ENCODE measurements at regions not wholly inside any gene's neighbourhood (a gene's known extent, or its start where the extent isn't known, plus 50 kb on each side); places are given as distances from the start of the nearest gene placed in this dataset.

- Mint-ChIP-seq H3K4me1 (no peaks in the 10 kb centered on the region), H3K9me3 (no peaks in the 10 kb centered on the region), H3K27ac (no peak overlapping the region), H3K27me3 (ENCODE audit: insufficient read depth) (no peaks in the 10 kb centered on the region), H3K36me3 (ENCODE audit: low read depth) (no peaks in the 10 kb centered on the region), H3K4me3 (no peak overlapping the region)
- DNase-seq, result no peak
- Histone ChIP-seq H3K27me3 (ENCODE audit: control insufficient read depth, insufficient read depth, low read length, poor library complexity, severe bottlenecking) (no peaks in the 10 kb centered on the region), H3K4me1 (ENCODE audit: control insufficient read depth, insufficient read depth, low read length) (no peaks in the 10 kb centered on the region), H3K36me3 (ENCODE audit: control insufficient read depth, insufficient read depth, low read length) (no peaks in the 10 kb centered on the region), H3K9ac (ENCODE audit: extremely low read depth, low read length, poor library complexity, severe bottlenecking) (no peak overlapping the region), H3K27ac (ENCODE audit: low read depth, low read length) (no peak overlapping the region), H3K9me3 (ENCODE audit: control insufficient read depth, low read length) (peaks cover 3% of the 10 kb centered on the region), H3K4me3 (ENCODE audit: low read length) (no peak overlapping the region)
- TF ChIP-seq CTCF (conservative IDR thresholded peaks at IDR 0.05), result no peak
- 94% methylated on average over 1 of the region's 1 CpG; no CpG with 5 or more reads in 1 of the 2 experiments for WGBS, 2 experiments (ENCODE audit: insufficient coverage in 1 of 2, insufficient read length in 1 of 2)
Measured at GRCh38 chr2:173673640-173674039, 291.5 kb downstream of the SP3 start.

GRCh38 chr2:173676647-173677046 lies 288.5 kb downstream of the SP3 start:
- no peak overlapping the region for H3K4me3 Mint-ChIP-seq
- H3K9me3 ChIP-seq (ENCODE audit: control insufficient read depth, low read length), result peaks cover 3% of the 10 kb centered on the region
- peaks cover 4% of the 10 kb centered on the region for H3K9me3 Mint-ChIP-seq
- no peaks in the 10 kb centered on the region for H3K36me3 ChIP-seq (ENCODE audit: control insufficient read depth, insufficient read depth, low read length)
- H3K27ac Mint-ChIP-seq, result no peak overlapping the region
- no peak for DNase-seq
- H3K36me3 Mint-ChIP-seq (ENCODE audit: low read depth), result no peaks in the 10 kb centered on the region
- no peak overlapping the region for H3K9ac ChIP-seq (ENCODE audit: extremely low read depth, low read length, poor library complexity, severe bottlenecking)
- TF ChIP-seq CTCF (conservative IDR thresholded peaks at IDR 0.05), result no peak
- no peaks in the 10 kb centered on the region for H3K27me3 ChIP-seq (ENCODE audit: control insufficient read depth, insufficient read depth, low read length, poor library complexity, severe bottlenecking)
- H3K4me1 ChIP-seq (ENCODE audit: control insufficient read depth, insufficient read depth, low read length), result no peaks in the 10 kb centered on the region
- H3K4me1 Mint-ChIP-seq, result no peaks in the 10 kb centered on the region
- H3K4me3 ChIP-seq (ENCODE audit: low read length), result no peak overlapping the region
- no peaks in the 10 kb centered on the region for H3K27me3 Mint-ChIP-seq (ENCODE audit: insufficient read depth)
- no peak overlapping the region for H3K27ac ChIP-seq (ENCODE audit: low read depth, low read length)
- WGBS, 2 experiments (ENCODE audit: insufficient coverage in 1 of 2, insufficient read length in 1 of 2), result 90 to 100% methylated on average over 1 of the region's 1 CpG

- H3K27ac Mint-ChIP-seq, result no peak overlapping the region
- WGBS, 2 experiments (ENCODE audit: insufficient coverage in 1 of 2, insufficient read length in 1 of 2), result 90% methylated on average over 1 of the region's 1 CpG; no CpG with 5 or more reads in 1 of the 2 experiments
- no peak overlapping the region for H3K9ac ChIP-seq (ENCODE audit: extremely low read depth, low read length, poor library complexity, severe bottlenecking)
- no peak for TF ChIP-seq CTCF (conservative IDR thresholded peaks at IDR 0.05)
- no peaks in the 10 kb centered on the region for H3K4me1 ChIP-seq (ENCODE audit: control insufficient read depth, insufficient read depth, low read length)
- H3K9me3 Mint-ChIP-seq, result peaks cover 4% of the 10 kb centered on the region
- H3K4me1 Mint-ChIP-seq, result no peaks in the 10 kb centered on the region
- no peak overlapping the region for H3K27ac ChIP-seq (ENCODE audit: low read depth, low read length)
- no peaks in the 10 kb centered on the region for H3K27me3 Mint-ChIP-seq (ENCODE audit: insufficient read depth)
- no peak for DNase-seq
- no peaks in the 10 kb centered on the region for H3K36me3 ChIP-seq (ENCODE audit: control insufficient read depth, insufficient read depth, low read length)
- peaks cover 3% of the 10 kb centered on the region for H3K9me3 ChIP-seq (ENCODE audit: control insufficient read depth, low read length)
- H3K27me3 ChIP-seq (ENCODE audit: control insufficient read depth, insufficient read depth, low read length, poor library complexity, severe bottlenecking), result no peaks in the 10 kb centered on the region
- H3K4me3 ChIP-seq (ENCODE audit: low read length), result no peak overlapping the region
- no peaks in the 10 kb centered on the region for H3K36me3 Mint-ChIP-seq (ENCODE audit: low read depth)
- H3K4me3 Mint-ChIP-seq, result no peak overlapping the region
Measured at GRCh38 chr2:173678186-173678585, 287.0 kb downstream of the SP3 start.
